Right lobe of liver (tissue), 4 donors: ENCODE measurements at regions not wholly inside any gene's neighbourhood (a gene's known extent, or its start where the extent isn't known, plus 50 kb on each side); places are given as distances from the start of the nearest gene placed in this dataset.

Experiments
- POLR2A ChIP-seq: fragments of 450-650 bp; IDR thresholded peaks from one replicate; pipeline ENCODE4 v1.6.1; 2017; ENCODE audit warnings: antibody characterized with exemption, mild to moderate bottlenecking
- TF ChIP-seq, protein P1 (sequence below), 4 donors: fragments of 200-600 bp in 3 of 4; fragments of 450-650 bp in 1 of 4; IDR thresholded peaks; one replicate each; pipeline versions ENCODE4 v1.5.1 to v1.8.0; 2016 to 2022; ENCODE audit warnings: antibody characterized with exemption in 4 of 4, mild to moderate bottlenecking in 2 of 4
- donor health status: DM: no; HTN: no; CAD: no.
- donor health status: DM: no; HTN: no; CAD: no.
- donor health status: DM: no; HTN: yes; CAD: no.

DNA sequence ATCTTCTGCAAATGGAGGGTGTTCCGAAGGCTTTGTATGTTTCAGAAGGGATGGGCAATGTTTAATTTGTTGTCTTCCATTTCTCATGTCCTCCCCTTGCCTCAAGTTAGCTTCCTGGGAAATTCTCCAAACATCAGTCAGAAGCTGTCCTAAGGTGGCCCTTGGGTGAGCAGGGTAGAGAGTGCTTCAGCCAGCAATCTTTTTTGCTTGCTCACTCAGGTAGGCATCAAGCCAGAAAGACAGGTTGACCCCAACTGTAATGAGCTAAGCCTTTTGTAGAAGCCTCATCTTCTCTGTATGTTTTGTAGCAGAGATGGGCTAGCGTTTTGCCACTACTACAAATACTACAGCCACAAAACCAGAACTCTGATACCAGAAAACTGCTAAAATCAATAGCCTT lies 321.5 kb upstream of the FAM78B start:
- TF ChIP-seq, protein P1, sequence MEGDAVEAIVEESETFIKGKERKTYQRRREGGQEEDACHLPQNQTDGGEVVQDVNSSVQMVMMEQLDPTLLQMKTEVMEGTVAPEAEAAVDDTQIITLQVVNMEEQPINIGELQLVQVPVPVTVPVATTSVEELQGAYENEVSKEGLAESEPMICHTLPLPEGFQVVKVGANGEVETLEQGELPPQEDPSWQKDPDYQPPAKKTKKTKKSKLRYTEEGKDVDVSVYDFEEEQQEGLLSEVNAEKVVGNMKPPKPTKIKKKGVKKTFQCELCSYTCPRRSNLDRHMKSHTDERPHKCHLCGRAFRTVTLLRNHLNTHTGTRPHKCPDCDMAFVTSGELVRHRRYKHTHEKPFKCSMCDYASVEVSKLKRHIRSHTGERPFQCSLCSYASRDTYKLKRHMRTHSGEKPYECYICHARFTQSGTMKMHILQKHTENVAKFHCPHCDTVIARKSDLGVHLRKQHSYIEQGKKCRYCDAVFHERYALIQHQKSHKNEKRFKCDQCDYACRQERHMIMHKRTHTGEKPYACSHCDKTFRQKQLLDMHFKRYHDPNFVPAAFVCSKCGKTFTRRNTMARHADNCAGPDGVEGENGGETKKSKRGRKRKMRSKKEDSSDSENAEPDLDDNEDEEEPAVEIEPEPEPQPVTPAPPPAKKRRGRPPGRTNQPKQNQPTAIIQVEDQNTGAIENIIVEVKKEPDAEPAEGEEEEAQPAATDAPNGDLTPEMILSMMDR (IDR thresholded peaks at IDR 0.05) = no peak
- TF ChIP-seq POLR2A = no peak
